ENCODE measurements at regions not wholly inside any gene's neighbourhood (a gene's known extent, or its start where the extent isn't known, plus 50 kb on each side); places are given as distances from the start of the nearest gene placed in this dataset.

DNA sequence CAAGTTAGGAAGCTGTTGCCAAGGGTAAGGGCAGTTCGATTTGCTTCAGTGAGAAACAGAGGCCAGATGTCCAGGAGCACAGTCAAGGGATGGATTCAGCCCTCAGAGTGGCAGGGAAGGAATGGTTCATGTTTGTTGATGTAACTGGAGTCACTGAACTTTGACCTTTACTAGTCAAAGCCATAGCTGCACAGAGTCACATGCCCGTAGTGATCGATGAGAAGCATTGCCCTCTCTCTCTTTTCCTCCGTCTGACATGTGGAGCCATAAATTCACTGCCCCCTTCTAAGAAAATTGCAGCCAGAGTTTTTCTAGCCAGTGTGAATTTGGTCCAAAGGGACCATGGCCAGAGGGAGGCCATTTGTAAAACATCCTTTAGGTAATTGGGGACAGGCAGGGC is 124.1 kb upstream of the MTNR1B start:
- DNase-seq = no peak

DNA sequence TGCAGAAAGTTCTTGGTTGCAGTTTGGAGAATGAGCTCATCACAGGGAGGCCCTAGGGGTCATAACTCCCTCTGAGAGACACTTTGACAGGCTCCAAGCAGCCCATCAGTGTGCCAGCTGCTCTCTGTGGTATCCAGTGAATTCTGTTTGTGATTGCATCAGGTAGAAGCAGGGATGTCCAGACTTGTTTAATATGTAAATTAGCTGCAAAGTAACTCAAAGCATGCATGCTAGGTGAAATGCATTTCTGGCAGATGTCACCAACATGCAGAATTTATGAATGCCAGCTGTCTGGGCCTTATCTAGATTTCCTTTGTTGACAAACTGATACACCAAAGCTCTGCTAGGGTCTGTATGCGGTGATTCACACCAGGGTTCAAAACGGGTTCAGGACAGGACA is 123.6 kb upstream of the MTNR1B start:
- peak in 1 of 2 experiments; percentile 57 for DNase-seq

DNA sequence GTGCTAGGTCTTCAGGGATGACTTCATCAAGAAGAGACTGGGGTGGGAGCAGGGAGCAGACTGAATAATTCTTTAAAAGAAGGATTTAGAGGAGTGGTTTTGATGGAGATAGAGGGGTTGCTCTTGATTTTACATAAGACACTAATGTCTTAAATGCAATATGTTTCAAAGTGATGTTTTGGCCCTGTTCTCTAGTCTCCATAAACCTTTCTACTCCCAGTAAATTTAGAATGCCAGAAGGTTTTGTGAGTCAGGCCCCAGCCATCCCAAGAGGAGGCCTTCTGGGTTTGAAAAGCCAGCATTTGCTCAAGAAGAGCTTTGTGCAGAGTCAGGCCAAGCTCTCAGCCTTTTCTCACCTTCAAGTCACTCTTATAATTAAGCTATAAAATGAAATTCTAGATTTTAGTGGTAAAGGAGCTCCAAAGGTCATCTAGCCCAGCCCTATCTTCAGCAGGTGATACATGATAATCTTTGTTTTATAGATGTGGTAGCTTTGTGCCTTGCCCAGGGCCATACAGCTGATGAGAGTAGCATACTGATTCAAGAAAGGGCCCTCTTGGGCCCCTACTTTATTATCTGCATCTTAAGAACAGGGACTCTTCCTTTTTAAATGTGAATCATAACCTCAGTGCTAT is 122.8 kb upstream of the MTNR1B start:
- peak in 1 of 2 experiments; percentile 25 for DNase-seq

DNA sequence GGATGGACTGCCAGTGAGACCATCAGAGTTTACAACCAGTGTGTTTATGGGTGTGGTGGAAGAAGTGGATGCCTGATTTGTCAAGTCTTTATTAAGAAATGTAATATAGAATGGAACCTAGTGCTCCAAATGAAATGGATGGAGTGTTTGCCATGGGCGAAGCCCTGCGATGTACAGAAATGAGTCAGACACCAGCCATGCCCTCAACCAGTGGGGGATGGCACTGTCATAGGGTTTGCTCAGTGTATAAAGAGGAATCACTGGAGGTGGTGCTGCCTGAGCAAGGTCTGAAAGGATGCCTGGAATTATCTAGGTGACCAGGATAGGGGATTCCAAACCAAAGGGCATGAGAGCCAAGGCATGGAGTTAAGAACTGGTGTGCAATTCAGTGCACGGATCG is 120.9 kb upstream of the MTNR1B start:
- DNase-seq = no peak

DNA sequence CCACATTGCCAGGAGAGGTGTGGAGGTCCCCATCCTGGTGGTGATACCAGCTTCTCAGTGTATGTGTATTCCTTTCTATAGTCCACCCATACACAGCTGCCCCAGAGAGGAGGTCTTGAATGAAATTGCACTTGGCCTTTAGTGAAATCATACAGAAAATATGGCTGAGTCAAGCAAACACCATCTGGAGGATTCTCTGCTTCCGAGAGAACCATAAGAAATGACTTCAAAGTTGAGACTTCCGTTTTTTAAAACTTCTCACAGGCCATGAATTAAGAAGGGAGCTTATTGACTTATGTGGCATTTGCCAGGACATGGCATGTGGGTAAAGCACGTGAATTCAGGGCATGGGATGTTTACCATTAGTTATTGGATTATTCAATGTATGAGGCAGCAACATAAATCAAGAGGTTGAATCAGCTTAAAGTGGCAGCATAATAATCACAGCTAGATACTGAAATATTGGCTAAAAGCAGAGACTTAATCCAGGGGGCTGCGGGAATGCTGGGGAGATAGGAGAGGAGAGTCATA is 119.1 kb upstream of the MTNR1B start:
- peak in 1 of 2 experiments; percentile 46 for DNase-seq

DNA sequence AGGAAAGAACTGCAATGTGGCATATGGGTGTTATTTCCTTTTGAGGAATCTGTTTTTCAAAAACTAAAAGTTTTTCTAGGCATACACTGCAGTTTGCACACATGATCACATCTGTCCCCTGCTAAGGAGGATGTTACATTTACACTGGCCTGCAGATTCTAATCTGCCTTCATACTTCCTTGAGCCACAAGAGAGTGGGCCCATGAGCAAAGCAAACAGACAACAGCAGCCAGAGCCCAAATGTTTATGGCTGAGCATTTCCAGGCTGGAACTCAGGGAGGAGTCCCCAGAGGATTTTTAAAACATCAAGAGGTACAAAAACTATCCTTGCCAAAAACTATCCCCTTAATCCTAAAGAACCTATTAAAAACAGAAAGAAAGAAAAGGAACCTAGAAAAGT is 117.2 kb upstream of the MTNR1B start:
- peak in 1 of 2 experiments; percentile 13 for DNase-seq

DNA sequence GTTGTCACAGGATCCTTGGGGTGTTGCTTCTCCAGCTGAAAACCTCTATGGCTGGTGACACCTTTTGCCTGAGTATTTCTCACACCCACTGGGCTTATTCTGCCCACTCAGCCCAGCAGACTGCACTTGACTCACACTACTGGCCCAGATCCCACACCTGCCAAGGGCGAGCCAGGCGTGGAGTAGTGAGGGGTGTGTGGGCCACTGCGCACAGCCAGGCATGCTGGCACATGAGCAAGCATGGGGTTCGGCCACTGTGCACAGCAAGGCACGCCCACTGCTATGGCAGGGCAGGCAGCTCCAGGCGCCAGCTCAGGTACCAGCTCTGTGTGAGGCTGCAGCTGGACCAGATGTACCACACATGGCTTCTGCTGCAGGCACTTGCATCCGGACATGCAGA is 116.5 kb upstream of the MTNR1B start:
- DNase-seq = peak in 1 of 2 experiments; percentile 62

DNA sequence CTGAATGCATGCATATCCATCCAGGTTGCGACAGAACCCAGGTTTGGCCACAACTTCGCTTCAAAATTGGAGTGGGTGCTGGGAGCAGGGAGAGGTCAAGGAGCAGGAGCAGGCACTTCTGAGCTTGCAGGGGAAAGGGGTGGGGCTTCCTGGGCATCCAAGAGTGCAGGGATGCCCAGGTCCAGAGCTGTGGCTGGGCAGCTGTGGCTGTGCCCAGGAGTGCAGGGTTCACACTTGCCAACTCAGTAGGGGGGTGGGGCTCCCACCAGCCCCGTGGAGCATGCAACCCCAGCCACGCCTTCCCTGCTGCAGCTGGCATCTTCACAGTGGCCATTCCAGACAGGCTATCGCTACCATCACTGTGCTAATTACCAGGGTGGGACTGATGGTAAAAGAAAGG is 115.3 kb upstream of the MTNR1B start:
- DNase-seq = no peak

DNA sequence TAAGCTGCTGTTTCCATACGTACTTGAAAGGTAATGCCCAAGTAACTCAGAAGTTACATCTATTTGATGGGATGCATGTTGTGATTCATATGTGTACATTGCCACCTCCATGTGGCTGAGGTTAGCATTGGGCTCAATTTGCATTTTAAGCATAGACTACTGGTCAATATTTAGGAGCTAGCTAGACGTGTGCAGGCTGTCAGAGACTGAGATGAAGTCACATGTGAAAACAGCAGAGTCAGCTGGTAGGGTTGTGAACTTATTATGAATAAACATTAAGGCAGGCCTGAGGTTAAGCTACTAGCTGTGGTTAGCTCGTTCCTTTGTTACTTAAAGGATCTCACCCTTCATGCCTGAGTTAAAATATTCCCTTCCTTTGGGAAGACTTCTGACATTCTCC is 114.5 kb upstream of the MTNR1B start:
- no peak for DNase-seq

DNA sequence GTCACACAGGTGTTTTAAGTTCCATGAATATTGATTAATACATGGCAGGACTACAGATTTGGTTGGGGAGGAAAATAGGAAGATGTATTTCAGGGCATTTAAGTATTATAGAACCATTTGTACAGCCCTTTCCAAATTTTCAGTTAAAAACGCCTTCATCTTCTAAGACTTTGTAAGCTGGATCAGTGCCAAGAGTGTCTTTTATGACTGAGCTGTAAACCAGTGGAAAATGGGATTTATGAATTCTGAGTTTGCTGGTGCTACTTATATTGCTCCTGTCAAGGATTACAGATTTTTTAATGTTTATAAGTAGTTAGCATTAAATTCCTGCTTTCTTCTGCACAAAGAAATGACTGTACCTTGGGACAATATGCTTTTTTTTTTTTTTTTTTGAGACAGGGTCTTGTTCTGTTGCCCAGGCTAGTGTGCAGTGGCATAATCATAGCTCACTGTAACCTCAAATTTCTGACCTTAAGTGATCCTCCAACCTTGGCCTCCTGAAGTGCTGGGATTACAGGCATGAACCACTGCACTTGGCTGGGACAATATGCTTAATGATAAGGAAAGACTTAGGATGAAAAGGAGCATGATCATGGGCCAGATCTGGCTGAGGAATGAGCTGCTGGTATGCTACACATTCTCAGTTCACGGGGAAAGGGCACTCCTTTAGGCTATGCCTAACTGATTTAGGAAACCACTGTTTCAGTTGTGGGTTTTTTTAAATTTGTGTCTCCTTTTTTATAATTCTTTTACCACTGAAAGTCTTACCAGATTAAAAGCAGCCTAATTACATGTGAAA is 113.6 kb upstream of the MTNR1B start:
- DNase-seq = peak in 1 of 2 experiments; percentile 50

DNA sequence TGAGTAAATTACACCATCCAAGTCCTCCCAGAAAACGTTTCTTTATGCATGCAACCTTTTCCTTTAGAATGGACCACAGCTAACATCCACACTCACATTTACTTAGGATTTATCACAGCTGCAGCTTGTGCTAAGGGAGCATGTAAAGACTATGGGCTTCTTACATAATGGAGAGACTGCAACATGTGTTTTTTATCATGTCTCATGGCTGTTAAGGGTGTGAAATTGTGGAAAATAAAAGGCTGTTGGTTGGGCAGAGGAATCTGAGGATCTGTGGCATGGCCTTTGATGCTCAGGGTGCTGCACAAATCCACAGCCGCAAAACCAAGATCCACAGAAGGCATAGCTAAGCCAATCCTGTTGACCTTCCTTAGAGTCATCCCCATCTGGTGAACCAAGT is 112.0 kb upstream of the MTNR1B start:
- no peak for DNase-seq

DNA sequence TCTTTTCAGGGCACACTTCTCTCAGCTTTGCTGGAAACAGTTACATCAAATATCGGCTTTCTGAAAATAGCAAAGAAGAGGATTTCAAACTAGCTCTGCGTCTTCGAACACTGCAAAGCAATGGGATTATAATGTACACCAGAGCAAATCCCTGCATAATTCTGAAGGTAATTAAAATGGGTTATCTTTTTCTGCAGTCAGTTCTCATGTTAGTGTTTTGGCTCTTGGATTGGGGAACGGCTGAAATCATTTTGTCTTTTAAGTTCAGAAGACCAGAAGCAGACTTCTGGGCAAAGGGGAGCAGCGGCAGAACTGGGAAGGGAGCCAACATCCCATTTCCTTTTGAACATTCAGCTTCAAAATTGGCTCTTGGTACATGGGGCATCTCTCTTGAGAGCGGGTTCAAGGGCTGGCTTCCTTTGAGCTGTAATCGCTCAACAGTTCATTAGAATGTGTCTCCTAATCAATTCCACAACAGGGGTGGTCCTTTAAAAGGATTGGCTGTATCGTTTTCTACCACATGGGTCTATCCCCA is 110.2 kb upstream of the MTNR1B start:
- DNase-seq = peak; percentile 68 to 86

DNA sequence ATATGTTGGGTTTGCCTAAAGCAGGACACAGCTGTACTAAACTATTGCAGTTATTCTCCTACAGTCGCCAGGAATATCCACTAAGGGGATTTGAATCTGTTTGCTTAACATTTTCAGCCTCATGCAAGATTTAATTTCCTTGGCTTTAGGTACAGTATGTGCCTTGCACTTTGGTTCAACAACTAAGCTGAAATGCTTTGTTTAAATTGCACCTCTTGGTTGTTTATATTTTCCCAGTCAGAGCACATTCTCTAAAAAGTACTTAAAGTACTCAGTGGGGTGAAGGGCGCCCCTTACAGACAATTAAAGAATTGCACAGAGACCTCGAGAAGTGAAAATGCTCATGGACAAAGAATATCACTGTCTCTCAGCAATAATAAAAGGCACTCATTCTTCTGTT is 107.8 kb upstream of the MTNR1B start:
- no peak for DNase-seq

DNA sequence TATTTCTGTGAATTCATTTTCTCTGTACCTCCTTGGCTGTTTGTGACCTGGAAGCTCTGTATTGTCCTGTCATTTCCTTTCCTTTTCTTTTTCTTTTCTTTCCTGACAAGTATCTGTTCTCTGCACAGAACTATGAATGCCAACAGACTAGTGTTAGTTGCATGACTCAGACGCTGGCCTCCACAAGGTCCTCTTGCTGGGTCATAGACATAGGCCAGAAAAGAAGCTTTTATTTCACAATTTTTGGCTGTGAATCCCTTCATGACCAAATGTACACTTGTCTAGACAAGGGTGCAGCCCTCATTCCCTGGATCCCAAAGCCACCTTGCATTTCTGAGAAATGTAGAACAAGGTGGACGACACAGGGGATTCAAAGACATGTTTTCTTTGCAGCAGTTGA is 104.1 kb upstream of the MTNR1B start:
- DNase-seq = no peak

DNA sequence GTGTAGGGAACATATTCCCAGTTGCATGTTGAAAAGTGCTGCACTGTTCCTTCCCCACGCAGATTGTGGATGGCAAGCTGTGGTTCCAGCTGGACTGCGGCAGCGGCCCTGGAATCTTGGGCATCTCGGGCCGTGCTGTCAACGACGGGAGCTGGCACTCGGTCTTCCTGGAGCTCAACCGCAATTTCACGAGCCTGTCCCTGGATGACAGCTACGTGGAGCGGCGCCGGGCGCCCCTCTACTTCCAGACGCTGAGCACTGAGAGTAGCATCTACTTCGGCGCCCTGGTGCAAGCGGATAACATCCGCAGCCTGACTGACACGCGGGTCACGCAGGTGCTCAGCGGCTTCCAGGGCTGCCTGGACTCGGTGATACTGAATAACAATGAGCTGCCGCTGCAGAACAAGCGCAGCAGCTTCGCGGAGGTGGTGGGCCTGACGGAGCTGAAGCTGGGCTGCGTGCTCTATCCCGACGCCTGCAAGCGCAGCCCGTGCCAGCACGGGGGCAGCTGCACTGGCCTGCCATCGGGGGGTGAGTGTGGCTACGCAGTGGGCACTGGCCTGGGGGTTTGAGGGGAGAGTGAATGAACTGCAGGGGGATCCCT is 102.7 kb upstream of the MTNR1B start:
- no peak for DNase-seq

DNA sequence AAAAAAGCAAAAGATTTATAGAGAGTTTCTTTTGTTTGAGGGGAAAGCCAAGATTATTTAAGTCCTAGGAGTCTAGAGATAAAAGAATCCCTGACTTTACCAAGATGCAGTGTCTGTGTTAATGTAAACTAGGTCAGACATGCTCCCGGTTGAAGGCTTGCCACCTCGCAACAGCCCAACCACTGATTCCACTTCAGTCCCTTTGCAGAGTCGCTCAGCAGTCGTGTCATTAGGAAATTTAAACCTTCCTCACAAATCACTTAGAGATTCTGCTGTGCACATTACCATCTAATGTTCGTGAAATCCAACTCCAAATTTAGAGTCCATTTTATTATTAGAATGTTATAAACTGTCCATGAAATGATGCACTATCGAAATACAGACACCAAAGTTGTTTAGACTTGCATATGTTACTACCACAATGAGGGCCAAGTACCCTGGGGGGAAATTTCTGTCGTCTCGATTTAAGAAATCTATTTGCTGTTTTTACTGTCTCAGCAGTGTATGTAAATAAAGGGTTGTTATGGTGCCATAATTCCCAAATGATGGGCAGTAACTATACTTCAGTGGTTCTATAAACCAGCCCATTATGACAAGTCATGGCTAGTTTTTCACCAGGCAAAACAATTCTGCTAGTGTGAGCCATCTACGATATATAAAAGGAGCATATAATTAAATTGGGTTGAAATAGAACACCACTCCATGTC is 101.4 kb upstream of the MTNR1B start:
- DNase-seq = no peak

DNA sequence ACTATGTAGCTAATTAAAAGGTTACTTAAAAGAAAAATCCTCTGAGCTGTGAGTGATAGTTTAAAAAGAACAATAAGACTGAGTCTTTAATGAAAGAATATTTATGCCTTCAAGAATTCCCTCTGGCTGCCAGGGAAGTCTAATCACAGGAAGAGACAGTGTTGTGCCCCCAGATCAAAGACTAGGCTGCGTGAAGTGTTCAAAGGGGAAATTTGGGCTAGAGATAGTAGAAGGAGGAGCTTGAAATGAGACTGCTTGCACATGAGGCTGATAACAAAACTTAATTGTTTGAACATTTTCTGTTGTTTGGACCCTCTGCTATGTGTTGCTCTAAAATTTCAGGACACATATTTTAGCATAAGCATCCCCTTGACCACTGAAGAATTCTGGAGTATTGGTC is 99.7 kb upstream of the MTNR1B start:
- no peak for DNase-seq

DNA sequence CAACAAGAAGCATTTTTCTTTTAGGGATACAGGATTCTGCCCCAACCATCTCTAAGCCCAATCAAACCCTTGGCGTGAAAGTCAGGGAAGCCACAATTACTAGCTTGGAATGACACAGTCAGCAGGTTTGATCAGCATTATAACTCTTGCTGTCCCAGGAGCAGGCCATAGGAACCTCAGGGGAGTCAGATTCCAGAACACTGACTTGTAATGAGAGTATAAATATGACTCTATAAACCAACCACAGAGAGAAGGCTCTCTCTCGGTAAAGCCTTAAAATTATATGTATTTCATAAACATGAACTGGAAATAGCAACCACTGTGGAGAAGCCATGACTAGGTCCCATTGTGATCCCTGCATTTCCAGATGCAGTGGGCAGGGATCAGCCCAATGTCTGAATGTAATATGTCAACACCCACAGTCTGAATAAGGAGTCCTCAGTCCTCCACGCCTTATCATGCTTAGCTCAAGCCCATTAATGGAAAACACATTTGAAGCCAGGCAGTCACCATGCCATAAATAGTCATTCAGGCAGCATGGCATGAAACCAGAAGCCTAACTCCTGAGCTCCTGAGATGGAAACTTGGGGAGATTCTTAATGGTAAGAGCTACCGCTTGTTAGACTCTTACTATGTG is 99.1 kb upstream of the MTNR1B start:
- DNase-seq = no peak

DNA sequence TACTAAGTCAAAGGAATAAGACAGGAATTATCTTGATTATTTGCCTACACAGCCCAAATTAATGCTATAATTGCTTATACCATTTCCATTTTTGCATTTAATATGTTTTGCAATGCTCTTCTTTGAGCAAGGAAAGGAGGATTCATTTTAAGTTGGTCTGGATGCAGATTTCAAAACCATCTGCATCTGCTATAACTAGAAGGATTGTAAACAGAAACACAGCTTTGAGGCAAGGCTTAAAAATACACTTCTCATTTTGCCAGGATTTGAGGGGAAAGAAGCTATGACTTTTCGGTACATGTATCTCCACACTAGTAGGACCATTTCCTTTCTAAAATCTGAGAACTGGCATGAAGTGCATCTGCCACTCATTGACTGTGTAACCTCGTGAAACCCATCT is 95.9 kb upstream of the MTNR1B start:
- no peak for DNase-seq

DNA sequence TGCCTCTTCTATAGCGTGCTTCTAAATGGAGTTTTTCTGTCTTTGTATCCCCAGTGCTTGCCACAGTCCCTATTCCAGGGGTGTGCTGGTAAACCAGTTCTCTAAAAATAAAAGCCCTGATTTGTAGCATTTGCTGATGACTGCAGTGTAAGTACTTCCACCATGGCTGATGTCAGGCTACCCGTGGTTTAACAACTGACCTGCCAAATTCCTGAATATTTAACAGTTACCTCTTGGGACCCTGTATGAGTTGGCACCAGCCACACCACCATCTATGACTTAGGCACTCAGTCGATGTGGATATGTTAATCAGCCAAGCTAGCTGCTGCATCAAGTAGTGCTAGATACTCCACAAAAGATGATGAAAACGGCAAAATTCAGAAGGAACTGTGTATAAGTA is 94.0 kb upstream of the MTNR1B start:
- DNase-seq = no peak

DNA sequence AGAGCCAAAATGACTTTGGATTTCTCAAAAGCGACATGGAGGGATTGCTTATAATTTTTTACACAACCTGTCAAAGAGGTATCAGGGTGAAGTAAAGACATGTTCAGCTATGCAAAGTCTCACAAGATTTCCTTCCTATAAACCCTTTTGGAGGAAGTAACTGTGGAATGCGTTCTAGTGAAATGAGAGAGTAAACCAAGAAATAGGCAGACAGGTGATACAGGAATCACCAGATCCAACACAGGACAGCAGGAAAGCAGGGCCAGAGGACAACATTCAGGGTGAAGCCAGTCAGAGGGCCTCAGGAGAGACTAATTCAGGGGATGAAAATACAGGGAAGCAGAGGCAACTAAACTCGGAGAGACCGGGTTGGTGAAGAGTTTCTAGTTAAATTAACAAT is 90.4 kb upstream of the MTNR1B start:
- no peak for DNase-seq

DNA sequence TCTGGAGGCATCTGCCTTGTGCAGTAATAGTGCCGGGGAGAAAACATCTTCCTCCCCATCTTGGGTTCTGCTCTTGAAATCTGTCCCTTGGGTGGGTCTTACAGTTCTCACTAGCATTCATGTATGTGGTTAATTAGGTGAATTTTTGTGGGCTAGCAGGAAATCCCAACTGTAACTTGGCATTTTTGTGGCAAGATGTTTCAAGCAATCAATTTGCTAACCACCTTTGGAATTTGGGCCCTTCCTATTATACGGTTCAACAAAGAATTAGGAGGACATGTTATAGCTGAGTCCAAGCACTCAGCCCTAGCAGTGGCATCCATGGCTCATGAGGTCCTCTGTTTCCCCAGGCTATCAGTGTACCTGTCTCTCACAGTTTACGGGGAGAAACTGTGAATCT is 89.1 kb upstream of the MTNR1B start:
- no peak for DNase-seq
